B cell (primary cell): ENCODE measurements at regions not wholly inside any gene's neighbourhood (a gene's known extent, or its start where the extent isn't known, plus 50 kb on each side); places are given as distances from the start of the nearest gene placed in this dataset.

Source experiments
- EZH2 ChIP-seq: IDR thresholded peaks from 2 replicates; pipeline ENCODE4 v1.6.1; 2012; ENCODE audit warnings: borderline replicate concordance, low read depth, mild to moderate bottlenecking, moderate library complexity, low read length; ENCODE audit not compliant: insufficient read depth, poor library complexity, severe bottlenecking
- TF ChIP-seq, protein P1 (sequence below): fragments of 200-600 bp; IDR thresholded peaks from one replicate; pipeline ENCODE4 v1.8.0; 2022; ENCODE audit warnings: antibody characterized with exemption, mild to moderate bottlenecking

DNA sequence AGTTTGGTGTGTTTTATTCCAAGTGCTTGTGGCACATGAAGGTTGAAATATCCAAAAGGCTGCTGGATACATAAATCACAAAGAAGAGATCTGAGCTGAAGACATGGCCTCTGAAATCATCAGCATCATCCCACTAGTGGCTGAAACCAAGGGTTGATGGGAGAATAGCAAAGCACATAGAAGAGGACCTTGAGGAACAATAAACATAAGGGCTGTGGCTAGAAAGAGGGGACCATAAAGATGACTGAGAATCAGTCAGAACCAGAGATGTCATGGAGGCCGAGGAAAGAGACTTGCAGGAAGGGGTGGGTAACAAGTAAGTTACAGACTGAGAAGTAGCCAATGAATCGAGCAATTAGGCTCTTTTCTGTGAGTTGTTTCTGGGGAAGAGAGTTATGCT, 116.8 kb downstream of the CDC42EP3 start:
- TF ChIP-seq, protein P1, sequence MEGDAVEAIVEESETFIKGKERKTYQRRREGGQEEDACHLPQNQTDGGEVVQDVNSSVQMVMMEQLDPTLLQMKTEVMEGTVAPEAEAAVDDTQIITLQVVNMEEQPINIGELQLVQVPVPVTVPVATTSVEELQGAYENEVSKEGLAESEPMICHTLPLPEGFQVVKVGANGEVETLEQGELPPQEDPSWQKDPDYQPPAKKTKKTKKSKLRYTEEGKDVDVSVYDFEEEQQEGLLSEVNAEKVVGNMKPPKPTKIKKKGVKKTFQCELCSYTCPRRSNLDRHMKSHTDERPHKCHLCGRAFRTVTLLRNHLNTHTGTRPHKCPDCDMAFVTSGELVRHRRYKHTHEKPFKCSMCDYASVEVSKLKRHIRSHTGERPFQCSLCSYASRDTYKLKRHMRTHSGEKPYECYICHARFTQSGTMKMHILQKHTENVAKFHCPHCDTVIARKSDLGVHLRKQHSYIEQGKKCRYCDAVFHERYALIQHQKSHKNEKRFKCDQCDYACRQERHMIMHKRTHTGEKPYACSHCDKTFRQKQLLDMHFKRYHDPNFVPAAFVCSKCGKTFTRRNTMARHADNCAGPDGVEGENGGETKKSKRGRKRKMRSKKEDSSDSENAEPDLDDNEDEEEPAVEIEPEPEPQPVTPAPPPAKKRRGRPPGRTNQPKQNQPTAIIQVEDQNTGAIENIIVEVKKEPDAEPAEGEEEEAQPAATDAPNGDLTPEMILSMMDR: no peak
- TF ChIP-seq EZH2: no peak
